ENCODE measurements at regions not wholly inside any gene's neighbourhood (a gene's known extent, or its start where the extent isn't known, plus 50 kb on each side); places are given as distances from the start of the nearest gene placed in this dataset.

- TF ChIP-seq CTCF (conservative IDR thresholded peaks at IDR 0.05; ENCODE audit: low read depth, low read length) (no peak), EZH2 (IDR thresholded peaks at IDR 0.05; ENCODE audit: borderline replicate concordance, low read depth, low read length, poor library complexity, severe bottlenecking) (no peak)
- no peaks in the 10 kb centered on the region for H3K9me3 ChIP-seq (ENCODE audit: low read depth, low read length, poor library complexity, severe bottlenecking)
- no peaks in the 10 kb centered on the region for H3K27me3 ChIP-seq (replicated peaks; ENCODE audit: insufficient read depth, low read depth, low read length, poor library complexity)
- no peaks in the 10 kb centered on the region for H3K36me3 ChIP-seq (ENCODE audit: insufficient read depth, low read length, poor library complexity, severe bottlenecking)
- no peaks in the 10 kb centered on the region for H3K4me1 ChIP-seq (ENCODE audit: insufficient read depth, low read length, poor library complexity, severe bottlenecking)
- no peak for DNase-seq (ENCODE audit: low spot score)
- intact Hi-C loops (cut with micrococcal nuclease; ENCODE audit: unreplicated experiment) = no loop called here
- CTCF ChIA-PET = no interaction called here
- H3K4me3 ChIP-seq (ENCODE audit: low read depth, low read length, poor library complexity, severe bottlenecking) = no peak overlapping the region
- BruUV-seq (replicated peaks) = no TSS peak
- POLR2A ChIA-PET (ENCODE audit: low non-redundant PET) = no interaction called here
- no peak overlapping the region for H3K27ac ChIP-seq (ENCODE audit: low read depth, low read length, poor library complexity, severe bottlenecking)
These were observed 114.3 kb upstream of the FMN2 start for GRCh38 chr1:239977416-239977815.

DNA sequence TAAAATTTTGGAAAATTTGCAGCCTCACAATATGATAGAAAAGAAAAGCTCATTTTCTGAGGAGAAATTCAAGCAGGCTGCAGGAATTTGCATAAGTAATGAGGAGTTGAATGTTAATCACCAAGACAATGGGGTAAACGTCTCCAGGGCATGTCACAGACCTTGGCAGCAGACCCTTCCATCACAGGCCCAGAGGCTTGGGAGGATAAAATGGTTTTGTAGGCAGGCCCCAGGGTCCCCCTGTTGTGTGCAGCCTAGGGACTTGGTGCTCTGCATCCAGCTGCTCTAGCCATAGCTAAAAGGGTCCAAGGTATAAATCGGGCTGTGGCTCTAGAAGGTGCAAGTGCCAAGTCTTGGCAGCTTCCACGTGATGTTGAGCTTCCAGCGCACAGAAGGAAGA lies 112.2 kb upstream of the FMN2 start:
- POLR2A ChIA-PET (ENCODE audit: low non-redundant PET) = no interaction called here
- no peaks in the 10 kb centered on the region for H3K27me3 ChIP-seq (replicated peaks; ENCODE audit: insufficient read depth, low read depth, low read length, poor library complexity)
- no peaks in the 10 kb centered on the region for H3K36me3 ChIP-seq (ENCODE audit: insufficient read depth, low read length, poor library complexity, severe bottlenecking)
- CTCF ChIA-PET = no interaction called here
- no peaks in the 10 kb centered on the region for H3K9me3 ChIP-seq (ENCODE audit: low read depth, low read length, poor library complexity, severe bottlenecking)
- no TSS peak for BruUV-seq (replicated peaks)
- H3K4me1 ChIP-seq (ENCODE audit: insufficient read depth, low read length, poor library complexity, severe bottlenecking) = no peaks in the 10 kb centered on the region
- intact Hi-C loops (cut with micrococcal nuclease; ENCODE audit: unreplicated experiment) = no loop called here
- H3K4me3 ChIP-seq (ENCODE audit: low read depth, low read length, poor library complexity, severe bottlenecking) = no peak overlapping the region
- TF ChIP-seq EZH2 (IDR thresholded peaks at IDR 0.05; ENCODE audit: borderline replicate concordance, low read depth, low read length, poor library complexity, severe bottlenecking) (no peak), CTCF (conservative IDR thresholded peaks at IDR 0.05; ENCODE audit: low read depth, low read length) (no peak)
- DNase-seq (ENCODE audit: low spot score) = no peak
- H3K27ac ChIP-seq (ENCODE audit: low read depth, low read length, poor library complexity, severe bottlenecking) = no peak overlapping the region

DNA sequence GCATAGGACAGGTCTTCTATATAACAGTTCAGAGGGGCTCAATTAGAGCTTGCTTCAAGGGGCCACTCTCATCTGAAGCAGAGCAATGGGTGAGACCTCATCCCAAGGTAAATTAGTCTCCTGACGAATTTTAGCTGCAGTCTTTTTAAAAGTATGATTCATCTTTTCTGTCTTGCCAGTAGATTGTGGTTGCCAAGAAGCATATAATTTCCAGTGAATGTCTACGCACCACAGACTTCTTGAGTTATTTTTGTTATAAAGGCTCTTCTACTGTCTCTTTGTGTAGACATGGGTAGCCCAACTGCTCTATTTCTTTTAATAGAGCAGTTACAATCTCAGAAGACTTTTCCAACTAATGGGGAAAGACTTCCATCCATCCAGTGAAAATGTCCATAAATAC lies 108.9 kb upstream of the FMN2 start:
- Histone ChIP-seq H3K27ac (ENCODE audit: low read depth, low read length, poor library complexity, severe bottlenecking) (no peak overlapping the region), H3K4me3 (ENCODE audit: low read depth, low read length, poor library complexity, severe bottlenecking) (no peak overlapping the region), H3K9me3 (ENCODE audit: low read depth, low read length, poor library complexity, severe bottlenecking) (no peaks in the 10 kb centered on the region), H3K27me3 (replicated peaks; ENCODE audit: insufficient read depth, low read depth, low read length, poor library complexity) (no peaks in the 10 kb centered on the region), H3K36me3 (ENCODE audit: insufficient read depth, low read length, poor library complexity, severe bottlenecking) (no peaks in the 10 kb centered on the region), H3K4me1 (ENCODE audit: insufficient read depth, low read length, poor library complexity, severe bottlenecking) (no peaks in the 10 kb centered on the region)
- ChIA-PET CTCF (no interaction called here), POLR2A (ENCODE audit: low non-redundant PET) (no interaction called here)
- intact Hi-C loops (cut with micrococcal nuclease; ENCODE audit: unreplicated experiment) = no loop called here
- DNase-seq (ENCODE audit: low spot score) = no peak
- no TSS peak for BruUV-seq (replicated peaks)
- no peak for TF ChIP-seq CTCF (conservative IDR thresholded peaks at IDR 0.05; ENCODE audit: low read depth, low read length)
- no peak for TF ChIP-seq EZH2 (IDR thresholded peaks at IDR 0.05; ENCODE audit: borderline replicate concordance, low read depth, low read length, poor library complexity, severe bottlenecking)
